Karpas-422 (cell line): ENCODE measurements at regions not wholly inside any gene's neighbourhood (a gene's known extent, or its start where the extent isn't known, plus 50 kb on each side); places are given as distances from the start of the nearest gene placed in this dataset.
"Not testable (repeated sequence)": the region's sequence is repeated elsewhere in the genome, so short reads cannot be mapped to it uniquely, and the experiment has no call there.

Experiments
- DNase-seq: peaks from one replicate; pipeline ENCODE4 v3.0.0-alpha.2; 2015
- H2AFZ ChIP-seq: fragments of 200-600 bp; sonication (generic); 2 replicates; pipeline ENCODE4 v1.6.1; 2014; ENCODE audit warnings: antibody characterized with exemption, low read length, mixed read lengths
- H3K27ac ChIP-seq: fragments of 200-600 bp; sonication (generic); 2 replicates; pipeline ENCODE4 v1.5.1; 2014; ENCODE audit warnings: mild to moderate bottlenecking, low read length, moderate library complexity
- H3K27me3 ChIP-seq: fragments of 200-600 bp; sonication (generic); 2 replicates; pipeline ENCODE4 v1.6.1; 2014; ENCODE audit warnings: low read length, mixed read lengths
- H3K36me3 ChIP-seq: fragments of 200-600 bp; sonication (generic); 2 replicates; pipeline ENCODE4 v1.6.1; 2014; ENCODE audit warnings: low read length, mixed read lengths; ENCODE audit not compliant: insufficient read depth
- H3K4me1 ChIP-seq: fragments of 200-600 bp; sonication (generic); 2 replicates; pipeline ENCODE4 v1.6.1; 2014; ENCODE audit warnings: mild to moderate bottlenecking, low read length, mixed read lengths
- H3K4me2 ChIP-seq: fragments of 200-600 bp; sonication (generic); 2 replicates; pipeline ENCODE4 v1.6.1; 2014; ENCODE audit warnings: low read length, low read depth, mild to moderate bottlenecking; ENCODE audit not compliant: poor library complexity, severe bottlenecking
- H3K4me3 ChIP-seq: fragments of 200-600 bp; sonication (generic); 2 replicates; pipeline ENCODE4 v1.5.1; 2014; ENCODE audit warnings: mild to moderate bottlenecking, antibody characterized with exemption, low read length, mixed read lengths
- H3K79me2 ChIP-seq: fragments of 200-600 bp; sonication (generic); 2 replicates; pipeline ENCODE4 v1.6.1; 2014; ENCODE audit warnings: mild to moderate bottlenecking, low read length, mixed read lengths
- H3K9ac ChIP-seq: fragments of 200-600 bp; sonication (generic); 2 replicates; pipeline ENCODE4 v1.6.0; 2014; ENCODE audit warnings: low read length
- H3K9me2 ChIP-seq: fragments of 200-600 bp; sonication (generic), shearing (Covaris generic); replicated peaks from 2 replicates; pipeline ENCODE4 v1.6.0; 2014; ENCODE audit warnings: mild to moderate bottlenecking, low read length, moderate library complexity; ENCODE audit not compliant: insufficient read depth
- H3K9me3 ChIP-seq: fragments of 300-700, 200-600 bp; sonication (generic); 2 replicates; pipeline ENCODE4 v1.6.1; 2014; ENCODE audit warnings: low read length, mixed read lengths
- H4K20me1 ChIP-seq: fragments of 200-600 bp; sonication (generic); 2 replicates; pipeline ENCODE4 v1.6.1; 2014; ENCODE audit warnings: mild to moderate bottlenecking, antibody characterized with exemption, low read length, low read depth; ENCODE audit not compliant: insufficient read depth

DNA sequence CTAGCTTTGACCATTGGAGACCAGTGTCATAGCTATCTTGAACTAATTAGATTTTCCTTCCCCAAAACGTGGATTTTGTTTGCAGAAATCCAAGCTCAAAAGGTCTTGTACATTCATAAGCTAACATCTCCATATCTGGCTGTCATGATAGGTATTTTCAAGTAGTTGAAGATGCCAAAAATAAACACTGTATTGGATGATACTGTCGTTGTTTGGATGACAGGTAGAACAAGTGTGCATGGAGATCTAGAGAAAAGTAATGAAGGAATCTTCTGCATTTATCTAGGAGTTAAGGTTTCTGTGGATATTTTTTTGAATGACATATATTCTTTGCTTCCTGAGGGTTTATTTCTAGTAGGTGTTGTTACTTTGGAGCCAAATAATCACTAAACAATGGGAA is 1696.1 kb downstream of the SI start:
- H3K4me3 ChIP-seq: no peak overlapping the region
- no peaks in the 10 kb centered on the region for H3K36me3 ChIP-seq
- H3K4me2 ChIP-seq: no peak overlapping the region
- H3K9me2 ChIP-seq: no peaks in the 10 kb centered on the region
- no peak for DNase-seq
- peaks cover 20% of the 10 kb centered on the region; the same call in 1 of the 2 replicates for H3K9me3 ChIP-seq
- H3K9ac ChIP-seq: no peak overlapping the region
- H3K4me1 ChIP-seq: no peaks in the 10 kb centered on the region
- no peaks in the 10 kb centered on the region for H4K20me1 ChIP-seq
- H3K79me2 ChIP-seq: no peaks in the 10 kb centered on the region
- no peaks in the 10 kb centered on the region for H3K27me3 ChIP-seq
- no peak overlapping the region for H2AFZ ChIP-seq
- H3K27ac ChIP-seq: no peak overlapping the region

DNA sequence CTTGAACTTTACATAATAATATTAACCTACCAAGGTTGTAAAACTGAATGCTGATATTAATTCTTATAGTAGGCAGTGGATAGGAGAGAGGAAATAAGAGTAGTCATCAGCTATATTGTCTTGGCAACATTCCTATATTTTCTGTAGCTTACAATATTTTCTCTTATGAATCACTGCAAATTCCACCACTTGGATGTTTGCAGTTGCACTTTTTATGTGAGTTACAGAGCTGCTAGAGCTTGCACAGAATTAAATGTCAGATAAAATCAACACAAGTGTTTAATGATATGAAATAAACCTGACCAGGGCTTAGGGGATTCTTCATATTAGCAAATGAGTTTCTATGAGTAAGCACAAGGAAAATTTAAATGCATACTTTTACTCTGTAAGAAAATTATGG is 1710.1 kb downstream of the SI start:
- no peak overlapping the region for H2AFZ ChIP-seq
- no peak overlapping the region for H3K27ac ChIP-seq
- H3K27me3 ChIP-seq: no peaks in the 10 kb centered on the region
- no peaks in the 10 kb centered on the region for H3K9me2 ChIP-seq
- DNase-seq: no peak
- no peaks in the 10 kb centered on the region for H3K36me3 ChIP-seq
- peaks cover 17% of the 10 kb centered on the region for H3K9me3 ChIP-seq
- no peaks in the 10 kb centered on the region for H3K79me2 ChIP-seq
- no peak overlapping the region for H3K4me3 ChIP-seq
- H3K9ac ChIP-seq: no peak overlapping the region
- H3K4me2 ChIP-seq: no peak overlapping the region
- H3K4me1 ChIP-seq: no peaks in the 10 kb centered on the region
- no peaks in the 10 kb centered on the region for H4K20me1 ChIP-seq

DNA sequence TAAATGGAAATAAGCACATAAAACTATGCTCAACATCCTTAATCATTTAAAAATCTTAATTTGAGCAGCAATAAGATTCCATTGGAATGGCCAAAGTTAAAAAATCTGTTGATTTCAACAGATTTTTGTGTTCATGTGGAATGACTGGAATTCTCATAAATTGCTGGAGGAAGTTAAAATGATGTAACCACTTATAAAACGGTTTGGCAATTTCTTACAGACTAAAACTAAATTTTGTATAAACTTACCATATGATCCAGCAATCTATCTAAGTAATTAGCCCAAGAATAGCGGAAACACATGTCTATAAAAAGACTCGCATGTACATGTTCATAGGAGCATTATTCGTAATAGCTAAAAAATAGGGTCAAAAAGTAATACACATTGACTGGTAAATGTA is 1713.6 kb downstream of the SI start:
- H3K4me1 ChIP-seq: no peaks in the 10 kb centered on the region
- H3K27me3 ChIP-seq: no peaks in the 10 kb centered on the region
- H3K79me2 ChIP-seq: no peaks in the 10 kb centered on the region

GRCh38 chr3:163362151-163362550 is 1716.1 kb downstream of the SI start:
- Histone ChIP-seq H3K4me3 (no peak overlapping the region), H3K9me2 (no peaks in the 10 kb centered on the region), H3K79me2 (no peaks in the 10 kb centered on the region), H3K4me2 (no peak overlapping the region), H3K4me1 (no peaks in the 10 kb centered on the region), H2AFZ (no peak overlapping the region), H3K36me3 (no peaks in the 10 kb centered on the region), H3K27ac (no peak overlapping the region), H3K9me3 (peaks cover 15% of the 10 kb centered on the region), H3K27me3 (no peaks in the 10 kb centered on the region), H4K20me1 (no peaks in the 10 kb centered on the region), H3K9ac (no peak overlapping the region)
- no peak for DNase-seq

More for the DNA sequence above, 1713.6 kb downstream of the SI start:
- Histone ChIP-seq H3K9me3 (peaks cover 10% of the 10 kb centered on the region), H3K27ac (no peak overlapping the region), H3K9me2 (no peaks in the 10 kb centered on the region), H2AFZ (no peak overlapping the region), H3K4me3 (no peak overlapping the region), H3K9ac (no peak overlapping the region), H4K20me1 (no peaks in the 10 kb centered on the region), H3K36me3 (no peaks in the 10 kb centered on the region), H3K4me2 (no peak overlapping the region)
- no peak for DNase-seq

DNA sequence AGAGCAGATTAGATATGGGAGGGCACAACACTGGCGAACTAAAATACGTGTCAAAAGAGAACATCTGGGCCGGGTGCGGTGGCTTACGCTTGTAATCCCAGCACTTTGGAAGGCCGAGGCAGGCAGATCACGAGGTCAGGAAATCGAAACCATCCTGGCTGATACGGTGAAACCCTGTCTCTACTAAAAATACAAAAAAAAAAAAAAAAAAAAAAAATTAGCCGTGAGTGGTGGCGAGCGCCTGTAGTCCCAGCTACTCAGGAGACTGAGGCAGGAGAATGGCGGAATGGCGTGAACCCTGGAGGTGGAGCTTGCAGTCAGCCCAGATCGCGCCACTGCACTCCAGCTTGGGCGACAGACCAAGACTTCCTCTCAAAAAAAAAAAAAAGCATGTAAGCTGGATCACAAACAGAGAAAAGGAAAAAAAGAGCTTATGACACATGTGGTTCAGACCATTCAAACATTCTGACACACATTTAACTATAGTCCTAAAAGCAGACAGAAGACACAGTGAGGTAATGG is 1716.9 kb downstream of the SI start:
- not testable (repeated sequence) for H2AFZ ChIP-seq, H3K27ac ChIP-seq, H3K4me3 ChIP-seq

DNA sequence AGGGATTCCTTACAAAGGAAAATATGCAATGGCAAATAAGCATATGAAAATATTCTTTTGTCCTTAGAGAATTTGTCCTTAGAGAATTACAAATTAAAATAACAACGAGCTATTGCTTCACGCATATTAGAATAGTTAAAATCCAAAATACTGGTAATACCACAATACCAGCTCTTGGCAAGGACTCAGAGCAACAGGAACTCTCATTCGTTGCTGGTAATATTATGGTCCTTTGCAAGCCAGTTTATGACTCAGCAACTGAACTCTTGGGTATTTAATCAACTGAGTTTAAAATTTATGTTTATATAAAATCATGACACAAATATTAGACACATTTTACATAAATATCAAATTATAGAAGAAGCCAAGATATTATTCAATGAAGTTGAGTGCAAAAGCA is 1730.4 kb downstream of the SI start:
- Histone ChIP-seq H4K20me1 (no peaks in the 10 kb centered on the region), H3K79me2 (no peaks in the 10 kb centered on the region), H3K36me3 (no peaks in the 10 kb centered on the region), H3K9me2 (no peaks in the 10 kb centered on the region), H3K27ac (no peak overlapping the region), H3K27me3 (no peaks in the 10 kb centered on the region), H3K9me3 (peaks cover 30% of the 10 kb centered on the region), H3K4me2 (no peak overlapping the region), H2AFZ (no peak overlapping the region), H3K4me1 (no peaks in the 10 kb centered on the region), H3K4me3 (no peak overlapping the region), H3K9ac (no peak overlapping the region)
- DNase-seq: no peak

More for the DNA sequence above, 1716.9 kb downstream of the SI start:
- not testable (repeated sequence) for H3K36me3 ChIP-seq, H3K4me2 ChIP-seq, H3K4me1 ChIP-seq, H3K9ac ChIP-seq, H3K27me3 ChIP-seq, H3K9me2 ChIP-seq, DNase-seq, H3K79me2 ChIP-seq, H4K20me1 ChIP-seq
- peaks cover 15% of the 10 kb centered on the region for H3K9me3 ChIP-seq

GRCh38 chr3:163335429-163335828 is 1742.9 kb downstream of the SI start:
- DNase-seq: no peak
- H3K4me1 ChIP-seq: no peaks in the 10 kb centered on the region

DNA sequence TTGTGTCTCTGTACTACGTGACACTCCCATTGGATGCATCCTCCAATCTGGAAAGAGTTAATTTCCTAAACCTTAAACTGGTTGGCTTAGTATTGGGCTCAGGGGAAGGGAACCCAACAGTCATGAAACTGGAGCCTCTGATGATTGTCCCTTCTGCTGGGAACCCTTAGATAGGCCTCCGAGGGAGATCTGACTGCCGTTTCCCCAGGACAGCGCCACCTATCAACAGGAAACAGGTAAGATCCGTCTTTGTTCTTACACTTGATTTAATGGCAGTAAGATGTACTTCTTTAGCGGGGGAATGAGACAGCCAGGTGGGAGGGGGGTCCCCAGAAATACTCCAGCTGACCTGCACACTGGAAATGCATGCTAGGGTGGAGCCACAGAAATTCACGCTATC is 1749.6 kb downstream of the SI start:
- Histone ChIP-seq H3K36me3 (no peaks in the 10 kb centered on the region), H3K4me1 (no peaks in the 10 kb centered on the region), H3K9me3 (peaks cover 33% of the 10 kb centered on the region), H3K4me3 (no peak overlapping the region), H3K9ac (no peak overlapping the region), H4K20me1 (no peaks in the 10 kb centered on the region), H3K27ac (no peak overlapping the region), H2AFZ (no peak overlapping the region), H3K4me2 (no peak overlapping the region), H3K9me2 (no peaks in the 10 kb centered on the region), H3K79me2 (no peaks in the 10 kb centered on the region), H3K27me3 (no peaks in the 10 kb centered on the region)
- DNase-seq: no peak

More at GRCh38 chr3:163335429-163335828, 1742.9 kb downstream of the SI start:
- Histone ChIP-seq H3K79me2 (no peaks in the 10 kb centered on the region), H3K9ac (no peak overlapping the region), H3K4me3 (no peak overlapping the region), H3K27me3 (no peaks in the 10 kb centered on the region), H3K36me3 (no peaks in the 10 kb centered on the region), H3K9me3 (peaks cover 24% of the 10 kb centered on the region), H2AFZ (no peak overlapping the region), H4K20me1 (no peaks in the 10 kb centered on the region), H3K27ac (no peak overlapping the region), H3K9me2 (no peaks in the 10 kb centered on the region), H3K4me2 (no peak overlapping the region)

DNA sequence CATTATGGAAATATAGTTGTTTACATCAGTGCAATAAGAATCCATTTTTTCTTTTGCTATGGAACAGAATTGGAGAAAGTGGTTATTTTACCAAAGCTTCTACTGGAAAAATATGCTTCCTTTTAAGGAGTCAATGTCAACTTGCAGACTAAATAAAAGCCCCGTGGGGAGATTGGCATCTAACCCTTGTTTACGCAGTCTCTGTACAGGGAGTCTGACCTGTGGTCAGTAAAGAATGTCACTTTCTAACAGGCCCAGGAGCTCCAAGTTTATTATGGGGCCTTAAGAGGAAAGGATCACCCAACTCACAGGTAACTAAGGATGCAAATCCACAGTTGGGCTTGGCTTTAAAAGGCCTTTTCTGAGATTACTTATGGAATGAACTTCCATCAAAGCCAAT is 1751.2 kb downstream of the SI start:
- H3K27me3 ChIP-seq: no peaks in the 10 kb centered on the region
- no peaks in the 10 kb centered on the region for H3K36me3 ChIP-seq
- H3K9ac ChIP-seq: no peak overlapping the region
- H3K9me2 ChIP-seq: no peaks in the 10 kb centered on the region
- no peaks in the 10 kb centered on the region for H3K4me1 ChIP-seq
- H3K4me2 ChIP-seq: no peak overlapping the region
- no peaks in the 10 kb centered on the region for H3K79me2 ChIP-seq
- H3K27ac ChIP-seq: no peak overlapping the region
- no peak overlapping the region; the same call in 1 of the 2 replicates for H2AFZ ChIP-seq
- no peak overlapping the region for H3K4me3 ChIP-seq
- H4K20me1 ChIP-seq: no peaks in the 10 kb centered on the region
- DNase-seq: no peak
- peaks cover 34% of the 10 kb centered on the region for H3K9me3 ChIP-seq
